ENCODE measurements at regions not wholly inside any gene's neighbourhood (a gene's known extent, or its start where the extent isn't known, plus 50 kb on each side); places are given as distances from the start of the nearest gene placed in this dataset.

GRCh38 chr1:113303267-113303666, 87.0 kb upstream of the MAGI3 start:
- no peak overlapping the region for H3K18ac ChIP-seq (ENCODE audit: extremely low read depth, low read length)
- no peaks in the 10 kb centered on the region for H3K36me3 ChIP-seq (ENCODE audit: control insufficient read depth in 2 of 4, insufficient read depth in 4 of 4, low read length in 3 of 4)
- H2AK5ac ChIP-seq (ENCODE audit: low read depth, low read length) = no peak overlapping the region
- no peak overlapping the region for H3K9ac ChIP-seq (replicated peaks in 1 of 4; ENCODE audit: extremely low read depth in 1 of 4, low read depth in 3 of 4, low read length in 3 of 4)
- H2BK20ac ChIP-seq (ENCODE audit: low read length) = no peak overlapping the region
- H3K4me2 ChIP-seq (ENCODE audit: insufficient read depth in 1 of 2, low read depth in 2 of 2, low read length in 2 of 2) = no peak overlapping the region
- peak; percentile 31; the same call in 1 of the 2 replicates for TF ChIP-seq ATF3 (IDR thresholded peaks at IDR 0.05; ENCODE audit: insufficient read depth, low read depth, low read length)
- TF ChIP-seq USF2 (IDR thresholded peaks at IDR 0.05; ENCODE audit: low read length) = peak; percentile 68
- TF ChIP-seq ATF2 (IDR thresholded peaks at IDR 0.05; ENCODE audit: low read length) = no peak
- no peak for TF ChIP-seq SIRT6 (IDR thresholded peaks at IDR 0.05; ENCODE audit: low read length)
- TF ChIP-seq RBBP5 (IDR thresholded peaks at IDR 0.05; ENCODE audit: borderline replicate concordance, low read depth, low read length) = no peak
- TF ChIP-seq SP1 (IDR thresholded peaks at IDR 0.05; ENCODE audit: low read depth, low read length) = no peak
- H2BK15ac ChIP-seq (ENCODE audit: low read length) = no peak overlapping the region
- no peaks in the 10 kb centered on the region for H3K4me1 ChIP-seq (replicated peaks in 1 of 4; ENCODE audit: control insufficient read depth in 3 of 4, insufficient read depth in 4 of 4, low read length in 3 of 4)
- H4K91ac ChIP-seq (replicated peaks; ENCODE audit: insufficient read length, low read length) = no peak overlapping the region
- no peak overlapping the region for H3K4ac ChIP-seq (replicated peaks; ENCODE audit: insufficient read length, low read depth, low read length)
- H3K23ac ChIP-seq (ENCODE audit: insufficient read length) = no peak overlapping the region
- H3K23me2 ChIP-seq (ENCODE audit: low read depth, low read length) = no peaks in the 10 kb centered on the region
- no peak overlapping the region for H2BK120ac ChIP-seq (replicated peaks; ENCODE audit: low read depth, low read length)
- H3K9me3 ChIP-seq (ENCODE audit: insufficient read depth in 2 of 2, low read depth in 1 of 2, low read length in 1 of 2) = no peaks in the 10 kb centered on the region
- H3K79me1 ChIP-seq (ENCODE audit: low read depth, low read length) = no peaks in the 10 kb centered on the region
- H4K5ac ChIP-seq (ENCODE audit: insufficient read length, low read depth, low read length) = no peak overlapping the region
- no peaks in the 10 kb centered on the region for H3K79me2 ChIP-seq (ENCODE audit: control insufficient read depth in 1 of 2, insufficient read depth in 2 of 2, low read length in 2 of 2)
- peaks cover 0 to 1% (median 0%) of the 10 kb centered on the region in 4 experiments; a peak in 1 of 7 replicates for H3K27me3 ChIP-seq (replicated peaks in 1 of 4; ENCODE audit: control insufficient read depth in 3 of 4, extremely low read depth in 1 of 4, insufficient read depth in 3 of 4, low read length in 3 of 4)
- peak; percentile 36 for FAIRE-seq
- H4K20me1 ChIP-seq (replicated peaks in 1 of 2; ENCODE audit: control insufficient read depth in 1 of 2, insufficient read depth in 2 of 2, low read length in 2 of 2) = no peaks in the 10 kb centered on the region
- ChIA-PET CTCF (ENCODE audit: partially characterized antibody) (interaction anchor here (0.5 to 1.6 kb wide), 2 partner anchors 139 to 162 kb away, joined by 3 to 5 read pairs; no protein-coding TSS in a partner anchor), POLR2A (ENCODE audit: partially characterized antibody) (no interaction called here)
- H2AFZ ChIP-seq (ENCODE audit: low read length) = peak overlapping the region; percentile 72; the same call in 1 of the 2 replicates
- H2BK12ac ChIP-seq (ENCODE audit: low read depth, low read length) = no peak overlapping the region
- H3K56ac ChIP-seq (replicated peaks; ENCODE audit: insufficient read length, low read depth, low read length) = no peak overlapping the region
- no peak for DNase-seq (ENCODE audit: low read depth in 1 of 2, low spot score in 2 of 2)
- H3K27ac ChIP-seq (ENCODE audit: low read depth, low read length) = no peak overlapping the region
- no peak overlapping the region for H4K8ac ChIP-seq (ENCODE audit: extremely low read depth, insufficient read depth, low read length)
- 89% methylated on average over 9 of the region's 9 CpGs; no CpG with 5 or more reads in 1 of the 2 experiments for WGBS, 2 experiments (ENCODE audit: extremely low coverage in 1 of 2, insufficient coverage in 1 of 2, insufficient read length in 1 of 2, insufficient replicate concordance in 2 of 2, low coverage in 1 of 2, low lambda C conversion rate in 2 of 2, missing lambda C conversion rate in 1 of 2)
- H2BK5ac ChIP-seq (ENCODE audit: low read depth, low read length) = no peak overlapping the region
- no peak overlapping the region for H3K14ac ChIP-seq (ENCODE audit: insufficient read length)
- no peak overlapping the region for H3K4me3 ChIP-seq (ENCODE audit: extremely low read depth in 1 of 4, insufficient read depth in 2 of 4, low read depth in 3 of 4, low read length in 4 of 4)

Data from H1 (cell line).